Skeletal muscle satellite cell (primary cell): ENCODE measurements at regions not wholly inside any gene's neighbourhood (a gene's known extent, or its start where the extent isn't known, plus 50 kb on each side); places are given as distances from the start of the nearest gene placed in this dataset.
"Not testable (repeated sequence)": the region's sequence is repeated elsewhere in the genome, so short reads cannot be mapped to it uniquely, and the experiment has no call there.

Experiments used
- H3K27me3 ChIP-seq: 2 replicates; pipeline ENCODE4 v1.7.0; 2013; ENCODE audit warnings: low read length; ENCODE audit not compliant: control insufficient read depth, insufficient read depth
- H3K36me3 ChIP-seq: 2 replicates; pipeline ENCODE4 v1.7.0; 2013; ENCODE audit warnings: mild to moderate bottlenecking, control low read depth, low read length; ENCODE audit not compliant: insufficient read depth
- H3K4me1 ChIP-seq: 2 replicates; pipeline ENCODE4 v1.7.0; 2013; ENCODE audit warnings: low read length; ENCODE audit not compliant: control insufficient read depth, insufficient read depth
- H3K4me2 ChIP-seq: 2 replicates; pipeline ENCODE4 v1.7.0; 2013; ENCODE audit warnings: mild to moderate bottlenecking, low read length
- H3K4me3 ChIP-seq: 2 replicates; pipeline ENCODE4 v1.7.0; 2013; ENCODE audit warnings: low read length
- H3K9ac ChIP-seq: 2 replicates; pipeline ENCODE4 v1.7.0; 2013; ENCODE audit warnings: mild to moderate bottlenecking, low read depth, low read length, moderate library complexity
- H3K9me3 ChIP-seq: replicated peaks from 2 replicates; pipeline ENCODE4 v1.7.0; 2013; ENCODE audit warnings: mild to moderate bottlenecking, control low read depth, low read length

DNA sequence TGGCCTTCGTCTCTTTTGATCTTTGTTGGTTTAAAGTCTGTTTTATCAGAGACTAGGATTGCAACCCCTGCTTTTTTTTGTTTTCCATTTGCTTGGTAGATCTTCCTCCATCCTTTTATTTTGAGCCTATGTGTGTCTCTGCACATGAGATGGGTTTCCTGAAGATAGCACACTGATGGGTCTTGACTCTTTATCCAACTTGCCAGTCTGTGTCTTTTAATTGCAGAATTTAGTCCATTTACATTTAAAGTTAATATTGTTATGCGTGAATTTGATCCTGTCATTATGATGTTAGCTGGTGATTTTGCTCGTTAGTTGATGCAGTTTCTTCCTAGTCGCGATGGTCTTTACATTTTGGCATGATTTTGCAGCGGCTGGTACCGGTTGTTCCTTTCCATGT lies 448.4 kb upstream of the RUNX1 start:
- H3K4me3 ChIP-seq, H3K9me3 ChIP-seq, H3K36me3 ChIP-seq, H3K4me2 ChIP-seq, H3K9ac ChIP-seq, H3K27me3 ChIP-seq, H3K4me1 ChIP-seq: not testable (repeated sequence)

- Histone ChIP-seq H3K9ac (no peak overlapping the region), H3K4me1 (no peaks in the 10 kb centered on the region), H3K36me3 (no peaks in the 10 kb centered on the region), H3K9me3 (no peaks in the 10 kb centered on the region), H3K4me2 (no peak overlapping the region), H3K4me3 (no peak overlapping the region), H3K27me3 (no peaks in the 10 kb centered on the region)
Observed at GRCh38 chr21:35491920-35492678, 443.0 kb upstream of the RUNX1 start.

- H3K9ac ChIP-seq = no peak overlapping the region
- H3K36me3 ChIP-seq = no peaks in the 10 kb centered on the region
- H3K9me3 ChIP-seq = no peaks in the 10 kb centered on the region
- no peak overlapping the region for H3K4me3 ChIP-seq
- no peaks in the 10 kb centered on the region for H3K4me1 ChIP-seq
- H3K4me2 ChIP-seq = no peak overlapping the region
- H3K27me3 ChIP-seq = no peaks in the 10 kb centered on the region
Observed at GRCh38 chr21:35491114-35491513, 442.0 kb upstream of the RUNX1 start.

GRCh38 chr21:35489389-35489980 lies 440.4 kb upstream of the RUNX1 start:
- H3K9me3 ChIP-seq = no peaks in the 10 kb centered on the region
- no peaks in the 10 kb centered on the region for H3K4me1 ChIP-seq
- no peak overlapping the region for H3K4me2 ChIP-seq

DNA sequence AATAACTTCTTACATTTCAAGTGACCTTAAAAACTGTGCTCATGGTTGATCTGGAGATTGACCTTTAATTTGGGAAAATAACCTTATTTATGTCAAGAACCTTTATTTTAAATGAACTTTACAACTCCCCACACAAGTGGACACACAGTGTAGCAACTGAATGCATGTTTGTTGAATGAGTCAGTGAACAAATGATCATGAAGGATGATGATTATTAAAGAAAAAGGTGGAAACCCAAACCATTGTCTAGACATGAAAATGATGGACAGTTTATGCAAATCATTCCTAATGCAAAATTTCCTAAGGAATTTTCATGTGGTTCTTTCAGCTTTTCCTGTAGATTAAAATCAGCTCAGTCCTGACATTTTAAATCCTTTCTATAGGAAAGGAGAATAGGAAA lies 439.8 kb upstream of the RUNX1 start:
- no peaks in the 10 kb centered on the region for H3K9me3 ChIP-seq
- no peak overlapping the region for H3K4me2 ChIP-seq
- H3K4me1 ChIP-seq = no peaks in the 10 kb centered on the region
- no peaks in the 10 kb centered on the region for H3K36me3 ChIP-seq
- H3K27me3 ChIP-seq = no peaks in the 10 kb centered on the region
- no peak overlapping the region for H3K9ac ChIP-seq
- no peak overlapping the region for H3K4me3 ChIP-seq

More at GRCh38 chr21:35489389-35489980, 440.4 kb upstream of the RUNX1 start:
- Histone ChIP-seq H3K4me3 (no peak overlapping the region), H3K27me3 (no peaks in the 10 kb centered on the region), H3K36me3 (no peaks in the 10 kb centered on the region), H3K9ac (no peak overlapping the region)

- H3K36me3 ChIP-seq = no peaks in the 10 kb centered on the region
- no peak overlapping the region for H3K9ac ChIP-seq
- no peaks in the 10 kb centered on the region for H3K4me1 ChIP-seq
- H3K4me2 ChIP-seq = no peak overlapping the region
- no peaks in the 10 kb centered on the region for H3K27me3 ChIP-seq
- H3K9me3 ChIP-seq = no peaks in the 10 kb centered on the region
- no peak overlapping the region for H3K4me3 ChIP-seq
Observed at GRCh38 chr21:35485364-35485763, 436.3 kb upstream of the RUNX1 start.

DNA sequence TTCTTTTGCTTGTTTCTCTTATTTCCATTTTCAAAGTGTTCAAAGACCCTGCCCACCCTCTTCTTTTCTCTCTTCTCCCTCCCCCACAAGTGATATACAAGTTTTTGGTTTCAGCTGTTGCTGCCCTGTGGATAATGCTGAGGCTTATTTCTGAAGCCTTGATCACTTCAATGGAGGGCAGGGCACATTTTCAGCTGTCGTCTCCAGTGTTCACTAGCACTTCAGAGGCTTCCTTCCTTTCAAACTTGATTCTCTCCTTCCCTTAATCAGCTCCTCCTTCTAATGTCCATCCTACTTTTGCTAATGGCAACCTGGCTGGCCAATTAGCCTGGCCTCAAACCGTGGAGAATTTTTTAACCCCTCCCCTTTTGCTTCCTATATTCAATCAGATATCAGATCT lies 435.7 kb upstream of the RUNX1 start:
- Histone ChIP-seq H3K4me2 (no peak overlapping the region), H3K4me1 (no peaks in the 10 kb centered on the region), H3K9me3 (no peaks in the 10 kb centered on the region), H3K27me3 (no peaks in the 10 kb centered on the region), H3K36me3 (no peaks in the 10 kb centered on the region), H3K9ac (no peak overlapping the region), H3K4me3 (no peak overlapping the region)

DNA sequence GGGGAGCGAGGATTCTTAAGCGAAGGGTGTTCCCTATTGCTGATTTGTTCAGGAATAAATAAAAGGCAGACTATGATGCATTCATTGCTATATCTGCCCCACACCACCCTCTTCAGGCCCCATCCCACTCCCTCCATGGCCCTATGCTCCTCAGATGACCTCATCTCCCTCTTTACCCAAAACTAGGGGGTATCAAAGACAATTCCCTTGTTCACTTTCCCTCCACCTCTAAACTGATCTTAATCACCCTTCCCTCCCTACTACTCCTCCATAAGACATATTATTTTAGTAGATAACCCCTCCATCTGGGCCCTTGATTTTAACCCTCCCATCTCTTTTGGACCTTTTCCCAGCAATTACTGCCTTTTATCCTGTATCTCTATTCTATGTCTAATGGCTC lies 434.9 kb upstream of the RUNX1 start:
- H3K4me3 ChIP-seq = no peak overlapping the region
- H3K9ac ChIP-seq = no peak overlapping the region
- no peaks in the 10 kb centered on the region for H3K36me3 ChIP-seq
- H3K9me3 ChIP-seq = no peaks in the 10 kb centered on the region
- no peaks in the 10 kb centered on the region for H3K4me1 ChIP-seq
- no peaks in the 10 kb centered on the region for H3K27me3 ChIP-seq
- H3K4me2 ChIP-seq = no peak overlapping the region

DNA sequence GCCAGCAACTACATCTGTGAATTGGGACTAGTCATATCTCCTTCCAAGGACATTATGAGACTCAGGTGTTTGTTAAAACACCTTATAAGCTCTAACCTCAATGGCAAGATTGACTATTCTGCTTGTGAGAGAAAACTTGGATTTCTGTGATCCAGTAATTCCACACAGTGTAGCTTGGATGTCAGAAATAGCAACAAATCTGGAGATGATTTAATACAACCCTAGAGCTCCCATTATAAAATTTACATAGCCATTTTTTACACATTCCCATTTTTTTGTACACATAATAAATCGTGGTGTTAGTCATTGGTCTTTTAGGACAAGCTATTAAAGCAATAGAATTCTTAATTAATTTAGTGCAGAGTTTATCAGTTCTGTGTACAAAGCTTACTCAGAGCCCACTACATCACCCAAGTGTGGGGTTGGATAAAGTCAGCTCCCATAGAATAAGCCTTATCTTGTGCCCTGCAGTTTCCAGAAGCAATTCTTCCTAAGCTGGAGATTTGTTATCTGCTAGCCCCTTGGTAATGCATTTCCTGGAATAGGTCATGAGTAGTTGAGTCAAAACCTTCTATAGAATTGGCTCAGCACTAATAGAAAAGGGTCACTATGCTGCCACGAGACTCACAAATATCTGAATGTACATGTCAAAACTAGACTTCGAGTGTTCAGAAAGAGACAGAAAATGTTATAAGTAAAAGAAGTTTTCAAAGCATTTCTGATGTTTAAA lies 434.0 kb upstream of the RUNX1 start:
- H3K4me1 ChIP-seq = no peaks in the 10 kb centered on the region
- no peak overlapping the region for H3K4me3 ChIP-seq
- H3K27me3 ChIP-seq = no peaks in the 10 kb centered on the region
- H3K36me3 ChIP-seq = no peaks in the 10 kb centered on the region
- no peak overlapping the region for H3K4me2 ChIP-seq
- no peaks in the 10 kb centered on the region for H3K9me3 ChIP-seq
- H3K9ac ChIP-seq = no peak overlapping the region

DNA sequence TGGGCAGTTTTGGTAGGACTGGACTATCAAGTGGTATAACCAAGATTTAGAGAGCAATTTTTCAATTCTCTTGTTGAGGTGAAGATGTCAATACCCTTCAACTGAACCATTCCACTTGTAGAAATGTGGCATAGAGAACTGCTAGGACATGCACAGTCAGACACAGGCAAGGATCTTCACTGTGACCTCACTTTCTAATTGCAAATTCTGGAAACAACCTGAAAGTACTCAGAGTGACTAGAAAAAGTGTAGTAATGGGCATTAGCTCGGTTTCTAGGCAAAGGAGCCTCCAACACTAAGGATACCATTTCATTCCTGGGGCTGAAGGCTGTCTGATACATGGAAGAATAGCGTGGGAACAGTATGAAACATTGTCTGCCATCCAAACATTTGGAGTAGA lies 433.0 kb upstream of the RUNX1 start:
- no peaks in the 10 kb centered on the region for H3K9me3 ChIP-seq
- H3K4me3 ChIP-seq = no peak overlapping the region
- H3K27me3 ChIP-seq = no peaks in the 10 kb centered on the region
- H3K4me1 ChIP-seq = peaks cover 7% of the 10 kb centered on the region
- H3K4me2 ChIP-seq = no peak overlapping the region
- no peak overlapping the region for H3K9ac ChIP-seq
- no peaks in the 10 kb centered on the region for H3K36me3 ChIP-seq

DNA sequence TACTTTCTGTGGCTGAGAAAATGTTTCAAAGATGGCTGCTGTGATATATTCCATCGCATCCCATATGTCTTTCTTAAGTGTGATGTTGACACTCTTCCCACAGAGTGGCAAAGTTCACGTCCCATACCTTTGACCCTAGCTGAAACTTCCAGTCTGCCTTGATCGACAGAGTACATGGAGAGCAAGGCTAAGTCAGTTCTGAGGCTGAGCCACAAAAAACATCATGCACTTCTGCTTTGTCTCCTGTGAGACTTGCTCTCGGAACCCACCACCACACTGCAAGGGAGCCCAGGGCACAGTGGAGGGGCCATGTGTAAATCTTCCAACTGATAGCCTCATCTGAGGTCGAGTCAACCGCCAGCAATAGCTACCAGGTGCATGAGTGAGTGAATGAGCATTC lies 431.9 kb upstream of the RUNX1 start:
- H3K36me3 ChIP-seq = no peaks in the 10 kb centered on the region
- H3K4me2 ChIP-seq = no peak overlapping the region
- no peaks in the 10 kb centered on the region for H3K9me3 ChIP-seq
- H3K4me3 ChIP-seq = no peak overlapping the region
- H3K9ac ChIP-seq = no peak overlapping the region
- H3K4me1 ChIP-seq = peaks cover 17% of the 10 kb centered on the region
- no peaks in the 10 kb centered on the region for H3K27me3 ChIP-seq
